Skeletal muscle tissue (tissue), 3 donors: ENCODE measurements at regions not wholly inside any gene's neighbourhood (a gene's known extent, or its start where the extent isn't known, plus 50 kb on each side); places are given as distances from the start of the nearest gene placed in this dataset.

ENCODE experiments used
- H3K27ac ChIP-seq: one replicate; pipeline ENCODE4 v1.7.0; 2013; ENCODE audit warnings: mild to moderate bottlenecking, low read depth, low read length, inconsistent platforms
- H3K27me3 ChIP-seq, 3 donors: one replicate each; pipeline ENCODE4 v1.7.0; 2013; ENCODE audit warnings: low read length in 3 of 3; ENCODE audit not compliant: control insufficient read depth in 3 of 3, insufficient read depth in 3 of 3
- H3K36me3 ChIP-seq, 3 donors: one replicate each; pipeline ENCODE4 v1.7.0; 2013; ENCODE audit warnings: low read length in 3 of 3; ENCODE audit not compliant: control insufficient read depth in 3 of 3, insufficient read depth in 3 of 3
- H3K4me1 ChIP-seq, 3 donors: one replicate each; pipeline ENCODE4 v1.7.0; 2013; ENCODE audit warnings: low read length in 3 of 3, mild to moderate bottlenecking in 3 of 3; ENCODE audit not compliant: control insufficient read depth in 3 of 3, insufficient read depth in 3 of 3
- H3K4me3 ChIP-seq, 3 donors: one replicate each; pipeline ENCODE4 v1.7.0; 2013; ENCODE audit warnings: low read length in 3 of 3
- H3K9ac ChIP-seq, 3 donors: one replicate each; pipeline ENCODE4 v1.7.0; 2013; ENCODE audit warnings: low read length in 3 of 3, mild to moderate bottlenecking in 3 of 3, moderate library complexity in 2 of 3, low read depth in 1 of 3
- H3K9me3 ChIP-seq, 3 donors: one replicate each; pipeline ENCODE4 v1.7.0; 2013; ENCODE audit warnings: low read length in 3 of 3; ENCODE audit not compliant: control insufficient read depth in 3 of 3
- donor health status: Osteomylitis.

DNA sequence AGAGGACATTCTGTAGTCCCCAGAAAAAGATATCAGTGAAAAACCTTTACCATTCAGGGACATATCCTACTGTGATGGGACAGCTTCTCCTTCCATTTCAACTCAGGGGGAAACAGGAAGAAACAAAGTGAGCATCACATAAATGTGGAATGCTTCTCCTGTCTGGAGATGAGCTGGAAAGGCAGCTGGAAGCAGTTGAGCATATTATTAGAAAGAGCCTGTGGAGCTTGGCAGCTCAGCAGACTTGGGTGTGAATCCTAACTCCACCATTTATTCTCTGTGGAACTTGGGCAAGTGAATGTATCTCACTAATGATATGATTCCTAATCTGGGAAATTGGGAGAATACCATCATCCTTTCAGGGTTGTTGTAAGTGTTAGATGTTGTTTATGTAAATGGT, 232.1 kb upstream of the F9 start:
- Histone ChIP-seq H3K9me3 (no peaks in the 10 kb centered on the region), H3K27ac (no peak overlapping the region), H3K9ac (no peak overlapping the region), H3K27me3 (no peaks in the 10 kb centered on the region), H3K36me3 (no peaks in the 10 kb centered on the region), H3K4me1 (peaks cover 4 to 13% (median 7%) of the 10 kb centered on the region in 3 donors), H3K4me3 (no peak overlapping the region)

DNA sequence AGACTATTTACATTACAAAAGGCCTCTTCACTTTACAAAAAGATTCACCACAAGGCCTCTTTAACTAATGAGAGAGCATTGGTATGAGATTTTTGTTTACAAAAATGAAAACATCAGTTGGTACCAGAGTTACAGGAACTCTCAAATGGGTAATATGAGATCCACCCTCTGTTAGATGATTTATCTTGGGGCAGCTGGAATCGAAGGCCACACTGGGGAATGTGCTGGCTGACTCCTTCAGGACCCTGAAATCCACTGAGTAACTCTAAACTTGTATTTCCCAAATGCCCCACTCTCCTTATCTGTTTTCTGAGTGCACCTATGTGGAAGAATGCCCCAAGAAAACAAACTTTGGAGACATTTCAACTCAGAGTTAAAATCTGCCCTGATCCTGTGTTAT, 232.9 kb upstream of the F9 start:
- Histone ChIP-seq H3K27ac (no peak overlapping the region), H3K27me3 (no peaks in the 10 kb centered on the region), H3K9me3 (no peaks in the 10 kb centered on the region), H3K36me3 (no peaks in the 10 kb centered on the region), H3K4me1 (peaks cover 4 to 14% (median 8%) of the 10 kb centered on the region in 3 donors), H3K4me3 (no peak overlapping the region), H3K9ac (no peak overlapping the region)

DNA sequence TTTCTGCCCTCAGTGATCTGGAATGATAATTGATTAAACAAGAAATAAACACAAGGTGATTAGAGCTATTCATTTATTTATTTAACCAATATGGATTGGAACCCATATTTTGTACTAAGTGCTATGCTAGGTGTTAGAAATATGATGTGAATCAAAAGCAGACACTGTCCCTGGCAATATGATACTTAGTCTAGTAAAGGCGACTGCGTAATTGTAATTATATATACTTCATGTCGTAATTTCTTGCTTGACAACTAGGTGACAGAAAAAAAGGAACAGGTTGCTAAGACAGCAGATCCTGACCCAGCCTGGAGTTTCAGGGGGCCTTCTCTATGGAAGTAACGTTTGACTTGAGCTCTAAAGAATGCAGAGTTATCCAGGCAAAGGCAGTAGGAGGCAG, 236.5 kb upstream of the F9 start:
- Histone ChIP-seq H3K27me3 (no peaks in the 10 kb centered on the region), H3K4me3 (no peak overlapping the region), H3K27ac (no peak overlapping the region), H3K9me3 (no peaks in the 10 kb centered on the region), H3K4me1 (peaks cover 4 to 12% (median 11%) of the 10 kb centered on the region in 3 donors), H3K36me3 (no peaks in the 10 kb centered on the region), H3K9ac (no peak overlapping the region)

DNA sequence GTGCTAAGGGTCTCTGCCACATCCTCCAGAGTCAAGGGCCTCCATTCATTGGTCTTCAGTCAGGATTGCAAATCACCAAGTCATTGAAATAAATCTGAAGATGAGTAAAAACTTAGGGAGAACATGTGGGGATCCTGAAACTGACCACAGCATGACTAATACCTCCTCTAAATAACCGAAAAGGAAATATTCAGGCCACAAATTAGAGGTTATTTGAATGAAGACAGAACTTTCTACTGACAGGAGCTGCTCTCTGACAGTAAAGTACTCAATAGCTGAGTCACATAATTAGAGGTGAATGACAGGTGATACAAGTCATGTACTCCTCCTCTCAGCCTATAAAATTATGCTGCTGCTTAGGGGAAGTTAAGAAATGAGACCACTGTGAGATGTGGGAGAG, 240.2 kb upstream of the F9 start:
- Histone ChIP-seq H3K9ac (no peak overlapping the region), H3K36me3 (no peaks in the 10 kb centered on the region), H3K27me3 (no peaks in the 10 kb centered on the region), H3K9me3 (no peaks in the 10 kb centered on the region), H3K4me1 (peaks cover 0 to 11% (median 10%) of the 10 kb centered on the region in 3 donors), H3K27ac (no peak overlapping the region), H3K4me3 (no peak overlapping the region)

DNA sequence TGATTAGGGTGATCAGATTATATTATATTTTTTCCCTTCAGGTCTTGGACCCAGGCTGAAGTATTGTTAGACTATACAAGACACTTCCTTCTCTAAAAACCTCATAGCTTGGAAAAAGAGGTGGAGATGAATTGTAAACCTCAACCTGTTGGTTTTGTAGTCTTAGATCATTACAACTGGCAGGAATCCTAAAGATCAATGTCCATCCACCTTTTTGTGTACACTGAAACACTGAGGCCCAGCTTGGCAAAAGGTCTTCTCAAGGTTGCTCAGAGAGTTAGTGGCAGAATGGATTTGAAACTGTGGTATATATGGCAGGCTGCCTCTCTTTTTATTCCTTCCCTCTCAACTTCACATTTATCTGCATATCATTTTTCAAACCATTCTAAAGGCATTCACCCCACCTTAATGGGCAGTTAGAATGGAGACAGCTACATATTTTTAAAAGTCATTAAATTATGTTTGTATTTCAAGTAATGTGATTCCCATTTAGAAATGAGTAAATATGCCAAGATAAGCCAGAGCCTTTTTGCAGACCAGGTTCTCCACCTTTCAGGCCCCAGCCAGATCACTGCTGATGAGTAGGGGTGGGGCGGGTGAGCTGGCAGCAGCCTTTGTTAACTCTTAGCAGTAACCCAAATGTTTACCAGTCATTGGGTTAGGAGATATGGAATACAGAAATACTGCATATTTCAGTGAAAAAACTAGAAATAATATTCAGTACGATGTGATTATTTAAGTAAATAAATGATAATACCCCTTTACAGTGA, 243.2 kb upstream of the F9 start:
- no peak overlapping the region for H3K9ac ChIP-seq
- no peak overlapping the region for H3K4me3 ChIP-seq
- no peaks in the 10 kb centered on the region for H3K9me3 ChIP-seq
- no peaks in the 10 kb centered on the region for H3K27me3 ChIP-seq
- H3K4me1 ChIP-seq, result peaks cover 0 to 3% (median 0%) of the 10 kb centered on the region in 3 donors
- H3K36me3 ChIP-seq, result no peaks in the 10 kb centered on the region
- no peak overlapping the region for H3K27ac ChIP-seq

DNA sequence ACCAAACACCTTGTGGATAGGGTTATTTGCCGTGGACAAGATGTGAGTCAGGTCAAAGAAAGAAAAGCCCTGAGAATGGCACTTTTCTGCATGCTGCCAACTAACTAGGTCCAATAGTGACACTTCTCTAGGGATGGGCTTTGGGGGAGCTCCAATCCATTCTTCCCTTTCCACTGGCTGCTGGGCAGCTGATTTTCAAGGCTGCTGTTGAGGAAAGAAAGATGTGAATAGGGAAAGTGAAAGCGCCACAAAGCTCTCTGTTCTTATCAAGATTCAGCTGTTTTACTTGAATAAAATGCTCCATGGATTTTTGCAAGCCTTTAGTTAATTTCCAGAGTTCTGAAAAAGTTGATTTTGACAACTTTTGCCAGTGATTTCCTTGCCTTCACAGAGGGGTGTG, 244.2 kb upstream of the F9 start:
- Histone ChIP-seq H3K4me1 (no peaks in the 10 kb centered on the region), H3K27ac (no peak overlapping the region), H3K36me3 (no peaks in the 10 kb centered on the region), H3K4me3 (no peak overlapping the region), H3K9me3 (no peaks in the 10 kb centered on the region), H3K9ac (no peak overlapping the region), H3K27me3 (no peaks in the 10 kb centered on the region)

DNA sequence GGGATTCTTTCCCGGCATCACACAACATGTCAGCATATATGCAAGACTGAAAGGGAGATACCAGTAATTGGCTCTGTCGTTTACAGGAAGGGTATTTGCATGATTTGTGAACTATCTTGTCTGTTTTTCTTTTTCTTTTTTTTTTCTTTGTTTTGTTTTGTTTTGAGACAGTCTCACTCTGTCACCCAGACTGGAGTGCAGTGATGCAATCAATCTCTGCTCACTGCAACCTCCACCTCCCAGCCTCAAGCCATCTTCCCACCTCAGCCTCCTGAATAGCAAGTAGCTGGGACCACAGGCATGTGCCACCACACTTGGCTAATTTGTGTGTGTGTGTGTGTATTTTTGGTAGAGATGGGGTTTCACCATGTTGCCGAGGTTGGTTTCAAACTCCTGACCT, 262.7 kb upstream of the F9 start:
- Histone ChIP-seq H3K27ac (no peak overlapping the region), H3K36me3 (no peaks in the 10 kb centered on the region), H3K4me1 (no peaks in the 10 kb centered on the region), H3K9ac (no peak overlapping the region), H3K9me3 (no peaks in the 10 kb centered on the region), H3K4me3 (no peak overlapping the region), H3K27me3 (no peaks in the 10 kb centered on the region)

DNA sequence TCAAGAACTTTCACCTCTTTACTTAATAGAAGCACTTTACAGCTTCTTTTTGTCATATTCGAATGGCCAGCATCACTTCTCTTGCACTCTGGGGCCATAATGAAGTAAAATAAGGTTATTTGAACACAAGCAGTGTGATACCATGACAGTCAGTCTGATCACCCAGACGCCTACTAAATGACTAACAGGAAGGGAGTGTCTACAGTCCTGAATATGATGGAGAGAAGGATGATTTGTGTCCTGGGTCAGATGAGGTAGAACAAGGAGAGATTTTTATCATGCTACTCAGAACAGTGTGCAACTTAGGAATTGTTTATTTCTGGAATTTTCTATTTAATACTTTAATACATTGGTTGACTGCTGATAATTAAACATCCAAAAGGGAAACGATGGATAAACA, 284.2 kb upstream of the F9 start:
- Histone ChIP-seq H3K27ac (no peak overlapping the region), H3K9ac (no peak overlapping the region), H3K4me1 (no peaks in the 10 kb centered on the region), H3K27me3 (no peaks in the 10 kb centered on the region), H3K9me3 (peaks cover 0 to 2% (median 0%) of the 10 kb centered on the region in 3 donors), H3K4me3 (no peak overlapping the region), H3K36me3 (no peaks in the 10 kb centered on the region)

DNA sequence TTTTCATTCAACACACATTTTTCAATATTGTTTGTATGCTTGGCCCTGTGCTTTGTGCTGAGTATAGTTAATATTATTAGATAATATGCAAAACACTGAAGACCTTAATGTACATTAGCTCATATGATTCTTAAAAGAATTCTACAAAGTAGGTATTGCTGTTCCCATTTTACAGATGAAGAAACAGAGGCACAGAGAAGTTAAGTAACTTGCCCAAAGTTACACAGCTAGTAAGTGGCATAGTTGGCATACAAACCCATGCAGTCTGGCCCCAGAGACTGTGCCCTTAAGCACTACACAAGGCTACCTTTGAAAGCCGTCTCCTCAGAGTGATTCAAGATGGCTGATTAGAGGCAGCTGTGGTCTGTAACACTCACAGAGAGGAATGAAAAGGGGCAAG, 293.4 kb upstream of the F9 start:
- Histone ChIP-seq H3K36me3 (no peaks in the 10 kb centered on the region), H3K27ac (no peak overlapping the region), H3K4me1 (no peaks in the 10 kb centered on the region), H3K27me3 (no peaks in the 10 kb centered on the region), H3K9me3 (no peaks in the 10 kb centered on the region), H3K9ac (no peak overlapping the region), H3K4me3 (no peak overlapping the region)

DNA sequence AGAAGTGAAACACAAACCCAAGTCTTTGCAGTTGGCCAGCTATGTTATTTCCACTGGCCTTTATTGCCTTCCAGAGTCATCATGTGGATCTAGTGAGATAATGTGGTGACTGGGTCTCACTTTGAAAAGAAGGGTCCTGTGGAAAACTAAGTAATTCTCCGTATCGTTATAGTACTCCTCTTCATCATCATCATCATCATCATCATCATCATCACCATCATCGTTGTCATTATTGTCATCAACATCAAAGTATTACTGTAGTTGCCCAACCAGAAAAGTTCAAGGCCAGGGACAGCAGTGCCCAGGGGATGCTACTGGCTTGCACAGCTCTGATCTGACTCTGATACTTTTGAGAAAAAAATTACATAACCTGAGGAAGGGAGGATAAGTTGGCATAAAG, 295.6 kb upstream of the F9 start:
- Histone ChIP-seq H3K27me3 (no peaks in the 10 kb centered on the region), H3K36me3 (no peaks in the 10 kb centered on the region), H3K9ac (no peak overlapping the region), H3K4me1 (no peaks in the 10 kb centered on the region), H3K9me3 (no peaks in the 10 kb centered on the region), H3K4me3 (no peak overlapping the region), H3K27ac (no peak overlapping the region)
